ENCODE measurements at regions not wholly inside any gene's neighbourhood (a gene's known extent, or its start where the extent isn't known, plus 50 kb on each side); places are given as distances from the start of the nearest gene placed in this dataset.

DNA sequence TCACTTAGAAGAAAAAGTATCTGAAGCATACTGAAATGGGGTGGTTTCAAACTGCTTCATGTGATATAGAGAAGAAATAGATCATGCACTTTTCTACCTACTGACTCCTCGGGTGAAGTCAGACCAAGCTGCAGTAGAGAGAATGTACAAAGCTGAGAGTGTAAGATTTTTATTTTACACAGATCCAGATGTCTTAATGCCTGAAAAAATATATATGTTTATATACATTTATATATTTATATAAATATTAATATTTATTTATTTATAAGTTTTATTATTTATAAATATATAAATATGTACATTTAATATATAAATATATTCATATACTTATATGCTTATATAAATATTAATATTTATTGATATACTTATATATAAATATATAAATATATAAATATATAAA, 171.9 kb upstream of the SPOCK3 start:
- Histone ChIP-seq H3K4me1 (no peaks in the 10 kb centered on the region), H3K9me3 (replicated peaks) (no peaks in the 10 kb centered on the region), H3K4me3 (no peak overlapping the region), H3K36me3 (no peaks in the 10 kb centered on the region), H3K27me3 (ENCODE audit: low read depth) (no peaks in the 10 kb centered on the region), H3K27ac (replicated peaks) (no peak overlapping the region)
- TF ChIP-seq, protein P1, sequence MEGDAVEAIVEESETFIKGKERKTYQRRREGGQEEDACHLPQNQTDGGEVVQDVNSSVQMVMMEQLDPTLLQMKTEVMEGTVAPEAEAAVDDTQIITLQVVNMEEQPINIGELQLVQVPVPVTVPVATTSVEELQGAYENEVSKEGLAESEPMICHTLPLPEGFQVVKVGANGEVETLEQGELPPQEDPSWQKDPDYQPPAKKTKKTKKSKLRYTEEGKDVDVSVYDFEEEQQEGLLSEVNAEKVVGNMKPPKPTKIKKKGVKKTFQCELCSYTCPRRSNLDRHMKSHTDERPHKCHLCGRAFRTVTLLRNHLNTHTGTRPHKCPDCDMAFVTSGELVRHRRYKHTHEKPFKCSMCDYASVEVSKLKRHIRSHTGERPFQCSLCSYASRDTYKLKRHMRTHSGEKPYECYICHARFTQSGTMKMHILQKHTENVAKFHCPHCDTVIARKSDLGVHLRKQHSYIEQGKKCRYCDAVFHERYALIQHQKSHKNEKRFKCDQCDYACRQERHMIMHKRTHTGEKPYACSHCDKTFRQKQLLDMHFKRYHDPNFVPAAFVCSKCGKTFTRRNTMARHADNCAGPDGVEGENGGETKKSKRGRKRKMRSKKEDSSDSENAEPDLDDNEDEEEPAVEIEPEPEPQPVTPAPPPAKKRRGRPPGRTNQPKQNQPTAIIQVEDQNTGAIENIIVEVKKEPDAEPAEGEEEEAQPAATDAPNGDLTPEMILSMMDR (IDR thresholded peaks at IDR 0.05; ENCODE audit: borderline replicate concordance): no peak
- no peak for DNase-seq
- intact Hi-C loops (cut with micrococcal nuclease): no loop called here

DNA sequence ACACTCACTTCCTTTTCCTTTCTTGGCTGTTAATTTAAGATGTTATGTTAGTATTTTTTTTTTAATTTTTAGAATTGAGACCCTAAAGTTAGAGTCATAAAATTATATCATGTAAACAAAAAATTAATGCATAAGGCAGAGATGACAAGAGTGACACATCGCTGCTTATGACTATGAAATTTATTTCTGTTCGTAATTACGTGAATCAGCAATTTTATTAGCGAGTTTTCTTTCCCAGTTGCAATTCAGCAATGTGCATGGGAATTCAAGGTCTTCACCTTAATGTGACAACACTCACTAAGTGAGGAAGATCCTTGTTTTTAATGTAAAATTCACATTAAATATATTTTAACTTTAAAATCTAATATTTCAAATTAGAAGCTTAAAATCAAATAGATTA, 181.2 kb upstream of the SPOCK3 start:
- intact Hi-C loops (cut with micrococcal nuclease): no loop called here
- TF ChIP-seq, protein P1 (IDR thresholded peaks at IDR 0.05; ENCODE audit: borderline replicate concordance): no peak
- Histone ChIP-seq H3K9me3 (replicated peaks) (no peaks in the 10 kb centered on the region), H3K4me1 (no peaks in the 10 kb centered on the region), H3K27ac (replicated peaks) (no peak overlapping the region), H3K27me3 (ENCODE audit: low read depth) (no peaks in the 10 kb centered on the region), H3K4me3 (no peak overlapping the region), H3K36me3 (no peaks in the 10 kb centered on the region)
- no peak for DNase-seq

DNA sequence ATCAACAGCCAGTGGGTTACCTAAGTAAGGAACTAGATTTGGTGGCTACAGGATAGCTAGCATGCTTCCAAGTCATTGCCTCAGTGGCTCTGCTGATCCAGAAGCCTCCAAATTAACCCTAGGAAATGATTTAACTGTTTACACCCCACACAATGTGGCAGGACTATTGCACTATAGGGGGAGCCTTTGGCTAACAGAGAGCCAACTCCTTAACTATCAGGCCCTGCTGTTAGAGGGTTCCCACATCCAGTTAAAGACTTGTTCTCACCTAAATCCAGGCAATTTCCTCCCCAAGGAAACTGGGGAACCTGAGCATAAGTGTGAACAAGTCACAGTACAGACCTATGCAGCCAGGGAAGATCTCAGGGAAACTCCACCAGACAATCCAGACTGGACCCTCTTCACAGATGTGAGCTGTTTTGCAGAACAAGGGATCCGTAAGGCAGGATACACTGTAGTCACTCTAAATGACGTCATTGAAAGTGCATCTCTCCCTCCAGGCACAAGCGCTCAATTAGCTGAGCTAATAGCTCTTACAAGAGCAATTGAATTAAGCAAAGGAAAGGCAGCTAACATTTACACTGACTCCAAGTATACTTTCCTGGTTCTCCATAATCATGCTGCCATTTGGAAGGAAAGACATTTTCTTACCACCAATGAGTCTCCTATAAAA, 185.3 kb upstream of the SPOCK3 start:
- Histone ChIP-seq H3K4me1 (no peaks in the 10 kb centered on the region), H3K9me3 (replicated peaks) (no peaks in the 10 kb centered on the region), H3K27ac (replicated peaks) (no peak overlapping the region), H3K27me3 (ENCODE audit: low read depth) (no peaks in the 10 kb centered on the region), H3K4me3 (no peak overlapping the region), H3K36me3 (no peaks in the 10 kb centered on the region)
- TF ChIP-seq, protein P1 (IDR thresholded peaks at IDR 0.05; ENCODE audit: borderline replicate concordance): no peak
- intact Hi-C loops (cut with micrococcal nuclease): no loop called here
- no peak for DNase-seq

DNA sequence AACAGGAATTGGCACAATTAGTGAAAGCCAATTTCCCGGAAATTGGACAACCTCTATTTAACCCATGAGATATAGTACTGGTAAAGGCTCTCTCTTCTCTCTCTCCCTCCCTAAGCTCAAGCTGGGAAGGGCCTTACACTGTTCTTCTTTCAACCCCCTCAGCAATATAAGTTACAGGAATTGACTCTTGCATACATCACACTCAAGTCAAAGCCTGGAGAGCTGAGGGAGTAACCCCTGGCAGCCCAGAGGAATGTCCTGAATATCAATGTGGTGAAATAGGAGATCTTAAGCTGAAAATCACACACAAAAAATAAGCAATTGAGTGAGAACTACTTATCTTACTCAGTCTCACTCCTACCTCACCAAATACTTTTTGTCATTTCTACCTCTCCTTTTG, 186.9 kb upstream of the SPOCK3 start:
- no peak overlapping the region for H3K4me3 ChIP-seq
- H3K27ac ChIP-seq (replicated peaks): no peak overlapping the region
- H3K36me3 ChIP-seq: no peaks in the 10 kb centered on the region
- intact Hi-C loops (cut with micrococcal nuclease): no loop called here
- no peaks in the 10 kb centered on the region for H3K9me3 ChIP-seq (replicated peaks)
- no peak for DNase-seq
- no peaks in the 10 kb centered on the region for H3K4me1 ChIP-seq
- no peaks in the 10 kb centered on the region for H3K27me3 ChIP-seq (ENCODE audit: low read depth)
- TF ChIP-seq, protein P1 (IDR thresholded peaks at IDR 0.05; ENCODE audit: borderline replicate concordance): no peak

DNA sequence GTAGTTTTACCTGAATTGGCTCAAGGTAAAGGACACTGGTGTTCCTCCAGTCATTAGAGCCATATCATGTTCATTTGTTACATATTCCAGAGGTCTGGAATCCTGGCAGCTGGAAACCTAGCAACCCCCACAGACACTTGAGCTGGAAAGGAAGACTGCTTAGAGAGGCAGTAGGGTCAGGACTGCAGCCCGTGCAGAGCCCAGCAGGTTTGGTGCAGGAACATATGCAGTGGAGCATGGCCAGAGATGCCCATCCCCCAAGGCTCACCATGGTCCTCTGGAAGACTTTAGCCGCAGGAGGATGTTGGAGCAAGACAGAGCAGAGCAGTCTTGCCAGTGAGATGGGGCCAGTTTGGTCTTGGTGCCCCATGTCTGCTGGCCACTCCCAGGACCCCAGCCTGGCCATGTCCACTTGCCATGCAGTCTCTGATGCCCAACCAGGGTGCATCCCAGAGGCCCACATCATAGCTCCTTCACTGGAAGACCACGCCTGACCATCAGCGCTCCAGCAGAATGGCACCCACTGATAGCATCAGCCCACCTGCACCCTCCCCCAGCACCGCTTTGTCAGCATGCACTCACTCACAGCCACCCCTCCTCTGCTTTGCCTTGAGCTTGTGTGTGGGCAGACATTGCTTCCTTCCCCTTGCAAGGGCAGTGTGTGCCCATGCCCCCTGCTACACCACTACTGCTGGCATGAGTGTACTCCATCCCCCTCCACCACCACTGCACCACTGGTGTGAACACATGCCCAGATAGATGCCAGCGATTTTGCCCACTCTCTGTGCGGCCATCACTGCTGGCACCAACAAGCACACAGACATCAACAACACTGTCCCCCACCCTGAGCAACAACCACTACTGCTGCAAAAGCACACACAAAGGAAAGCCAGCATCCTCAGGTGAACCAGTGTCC, 190.3 kb upstream of the SPOCK3 start:
- Histone ChIP-seq H3K4me3 (no peak overlapping the region), H3K4me1 (no peaks in the 10 kb centered on the region), H3K9me3 (replicated peaks) (no peaks in the 10 kb centered on the region), H3K27me3 (ENCODE audit: low read depth) (no peaks in the 10 kb centered on the region), H3K27ac (replicated peaks) (no peak overlapping the region), H3K36me3 (no peaks in the 10 kb centered on the region)
- intact Hi-C loops (cut with micrococcal nuclease): no loop called here
- TF ChIP-seq, protein P1 (IDR thresholded peaks at IDR 0.05; ENCODE audit: borderline replicate concordance): no peak
- no peak for DNase-seq
